Naive thymus-derived CD4-positive, alpha-beta T cell (primary cell): ENCODE measurements at regions not wholly inside any gene's neighbourhood (a gene's known extent, or its start where the extent isn't known, plus 50 kb on each side); places are given as distances from the start of the nearest gene placed in this dataset.

Experiments
- ATAC-seq: fragments of 150-1000 bp; cut with Tn5 transposase; 2 replicates; pipeline ENCODE4 v1.10.0; 2021; ENCODE audit warnings: mild to moderate bottlenecking, moderate library complexity
- CTCF ChIA-PET: fragments of 350-600 bp; sonication (Branson Sonifier 250); formaldehyde crosslinking; loops from one replicate; lab custom pipeline; 2021; ENCODE audit warnings: antibody characterized with exemption; lab: Charles Lee
- POLR2A ChIA-PET: fragments of 350-600 bp; sonication (Branson Sonifier 250); formaldehyde crosslinking; loops from one replicate; lab custom pipeline; 2021; ENCODE audit warnings: antibody characterized with exemption, inconsistent platforms; lab: Charles Lee
- DNase-seq, 9 donors: peaks; one replicate each; pipeline versions ENCODE4 v3.0.0 to v3.0.0-alpha.2; 2020 to 2022; ENCODE audit warnings: mixed read lengths in 1 of 9
- H3K27ac ChIP-seq: one replicate; pipeline ENCODE4 v1.7.0; 2013; ENCODE audit warnings: mild to moderate bottlenecking, low read depth, low read length, moderate library complexity
- H3K27me3 ChIP-seq, 2 donors: one replicate each; pipeline ENCODE4 v1.7.0; 2013; ENCODE audit warnings: low read length in 2 of 2, mild to moderate bottlenecking in 2 of 2, moderate library complexity in 2 of 2; ENCODE audit not compliant: control insufficient read depth in 2 of 2, insufficient read depth in 2 of 2
- H3K36me3 ChIP-seq, 3 experiments: 1 replicate in 2 of 3; 2 replicates in 1 of 3; pipeline ENCODE4 v1.7.0; 2013; ENCODE audit warnings: low read length in 3 of 3, mild to moderate bottlenecking in 3 of 3, moderate library complexity in 1 of 3; ENCODE audit not compliant: insufficient read depth in 3 of 3, control insufficient read depth in 2 of 3
- H3K4me1 ChIP-seq, 2 donors: one replicate each; pipeline ENCODE4 v1.7.0; 2013; ENCODE audit warnings: low read length in 2 of 2, mild to moderate bottlenecking in 2 of 2, moderate library complexity in 1 of 2; ENCODE audit not compliant: control insufficient read depth in 2 of 2, insufficient read depth in 2 of 2
- H3K4me3 ChIP-seq: 2 replicates; pipeline ENCODE4 v1.7.0; 2013; ENCODE audit warnings: mild to moderate bottlenecking, low read length
- H3K9me3 ChIP-seq, 3 experiments: 1 replicate in 2 of 3; 2 replicates in 1 of 3; pipeline ENCODE4 v1.7.0; 2013; ENCODE audit warnings: low read length in 3 of 3; ENCODE audit not compliant: control insufficient read depth in 2 of 3
- H3K27ac Mint-ChIP-seq, 9 donors: one replicate each; pipeline ENCODE4 v1.8.0; 2020 to 2022; ENCODE audit warnings: mixed read lengths in 9 of 9, mild to moderate bottlenecking in 8 of 9, moderate library complexity in 5 of 9, inconsistent platforms in 2 of 9
- H3K27me3 Mint-ChIP-seq, 5 donors: one replicate each; pipeline ENCODE4 v1.8.0; 2021 to 2022; ENCODE audit warnings: mixed read lengths in 5 of 5, mild to moderate bottlenecking in 1 of 5
- H3K36me3 Mint-ChIP-seq, 5 donors: one replicate each; pipeline ENCODE4 v1.8.0; 2020 to 2022; ENCODE audit warnings: mixed read lengths in 5 of 5, mild to moderate bottlenecking in 3 of 5, inconsistent platforms in 1 of 5
- H3K4me1 Mint-ChIP-seq, 7 donors: one replicate each; pipeline ENCODE4 v1.8.0; 2020 to 2022; ENCODE audit warnings: mixed read lengths in 7 of 7, mild to moderate bottlenecking in 3 of 7, inconsistent platforms in 1 of 7
- H3K4me3 Mint-ChIP-seq, 10 donors: one replicate each; pipeline ENCODE4 v1.8.0; 2020 to 2022; ENCODE audit warnings: mild to moderate bottlenecking in 10 of 10, mixed read lengths in 10 of 10, moderate library complexity in 6 of 10, inconsistent platforms in 2 of 10
- H3K9me3 Mint-ChIP-seq, 11 donors: one replicate each; pipeline ENCODE4 v1.8.0; 2020 to 2022; ENCODE audit warnings: mixed read lengths in 11 of 11, mild to moderate bottlenecking in 4 of 11, inconsistent platforms in 1 of 11, moderate library complexity in 1 of 11
- intact Hi-C, 2 donors: fragments of 100-400 bp; cut with micrococcal nuclease; formaldehyde crosslinking; loops; one replicate each; pipeline ENCODE4 v1.15.1; 2023

GRCh38 chr12:125772403-125772802 is 707.2 kb downstream of the AACS start:
- ATAC-seq = no peak
- H3K4me3 ChIP-seq = no peak overlapping the region
- no peaks in the 10 kb centered on the region for H3K27me3 ChIP-seq
- POLR2A ChIA-PET = no interaction called here
- CTCF ChIA-PET = no interaction called here
- no peaks in the 10 kb centered on the region for H3K36me3 ChIP-seq
- Mint-ChIP-seq H3K4me1 (no peaks in the 10 kb centered on the region), H3K27me3 (peaks cover 0 to 12% (median 0%) of the 10 kb centered on the region in 5 donors), H3K4me3 (no peak overlapping the region), H3K36me3 (no peaks in the 10 kb centered on the region), H3K27ac (no peak overlapping the region), H3K9me3 (peaks cover 0 to 11% (median 2%) of the 10 kb centered on the region in 11 donors)
- DNase-seq = no peak
- H3K4me1 ChIP-seq = no peaks in the 10 kb centered on the region
- intact Hi-C loops = no loop called here
- no peaks in the 10 kb centered on the region for H3K9me3 ChIP-seq
- no peak overlapping the region for H3K27ac ChIP-seq

GRCh38 chr12:125773033-125773640 is 707.9 kb downstream of the AACS start:
- DNase-seq = no peak
- intact Hi-C loops = no loop called here
- CTCF ChIA-PET = no interaction called here

GRCh38 chr12:125775507-125775906 is 710.3 kb downstream of the AACS start:
- POLR2A ChIA-PET = no interaction called here

More at GRCh38 chr12:125773033-125773640, 707.9 kb downstream of the AACS start:
- Histone ChIP-seq H3K4me1 (no peaks in the 10 kb centered on the region), H3K36me3 (no peaks in the 10 kb centered on the region), H3K4me3 (no peak overlapping the region), H3K9me3 (no peaks in the 10 kb centered on the region), H3K27me3 (no peaks in the 10 kb centered on the region), H3K27ac (no peak overlapping the region)
- no peak overlapping the region for H3K27ac Mint-ChIP-seq
- H3K27me3 Mint-ChIP-seq = peaks cover 0 to 12% (median 0%) of the 10 kb centered on the region in 5 donors
- no peak for ATAC-seq
- peaks cover 0 to 11% (median 3%) of the 10 kb centered on the region in 11 donors for H3K9me3 Mint-ChIP-seq
- no peak overlapping the region for H3K4me3 Mint-ChIP-seq
- no peaks in the 10 kb centered on the region for H3K36me3 Mint-ChIP-seq
- no peaks in the 10 kb centered on the region for H3K4me1 Mint-ChIP-seq
- POLR2A ChIA-PET = no interaction called here

GRCh38 chr12:125776212-125776611 is 711.0 kb downstream of the AACS start:
- peaks cover 0 to 7% (median 0%) of the 10 kb centered on the region in 5 donors for H3K27me3 Mint-ChIP-seq
- Histone ChIP-seq H3K36me3 (no peaks in the 10 kb centered on the region), H3K9me3 (no peaks in the 10 kb centered on the region), H3K4me1 (no peaks in the 10 kb centered on the region), H3K27me3 (no peaks in the 10 kb centered on the region), H3K27ac (no peak overlapping the region), H3K4me3 (no peak overlapping the region)
- H3K9me3 Mint-ChIP-seq = peaks cover 0 to 11% (median 0%) of the 10 kb centered on the region in 11 donors
- no peaks in the 10 kb centered on the region for H3K36me3 Mint-ChIP-seq
- H3K27ac Mint-ChIP-seq = no peak overlapping the region
- intact Hi-C loops = no loop called here
- ChIA-PET POLR2A (no interaction called here), CTCF (no interaction called here)
- H3K4me3 Mint-ChIP-seq = no peak overlapping the region
- DNase-seq (no peak), ATAC-seq (no peak)
- H3K4me1 Mint-ChIP-seq = no peaks in the 10 kb centered on the region

More at GRCh38 chr12:125775507-125775906, 710.3 kb downstream of the AACS start:
- H3K9me3 ChIP-seq = no peaks in the 10 kb centered on the region
- peaks cover 0 to 7% (median 0%) of the 10 kb centered on the region in 5 donors for H3K27me3 Mint-ChIP-seq
- H3K4me1 Mint-ChIP-seq = no peaks in the 10 kb centered on the region
- H3K4me1 ChIP-seq = no peaks in the 10 kb centered on the region
- H3K27ac Mint-ChIP-seq = no peak overlapping the region
- H3K27me3 ChIP-seq = no peaks in the 10 kb centered on the region
- no peak overlapping the region for H3K4me3 ChIP-seq
- no peak overlapping the region for H3K27ac ChIP-seq
- intact Hi-C loops = no loop called here
- ATAC-seq (no peak), DNase-seq (no peak)
- CTCF ChIA-PET = no interaction called here
- peaks cover 0 to 11% (median 0%) of the 10 kb centered on the region in 11 donors for H3K9me3 Mint-ChIP-seq
- H3K36me3 ChIP-seq = no peaks in the 10 kb centered on the region
- no peaks in the 10 kb centered on the region for H3K36me3 Mint-ChIP-seq
- no peak overlapping the region for H3K4me3 Mint-ChIP-seq

- Mint-ChIP-seq H3K27me3 (peaks cover 0 to 3% (median 0%) of the 10 kb centered on the region in 5 donors), H3K4me1 (no peaks in the 10 kb centered on the region), H3K9me3 (peaks cover 3 to 21% (median 14%) of the 10 kb centered on the region in 11 donors), H3K4me3 (no peak overlapping the region), H3K36me3 (peaks cover 0 to 4% (median 0%) of the 10 kb centered on the region in 5 donors), H3K27ac (no peak overlapping the region)
- Histone ChIP-seq H3K27me3 (no peaks in the 10 kb centered on the region), H3K27ac (no peak overlapping the region), H3K4me3 (no peak overlapping the region), H3K4me1 (no peaks in the 10 kb centered on the region), H3K9me3 (no peaks in the 10 kb centered on the region), H3K36me3 (no peaks in the 10 kb centered on the region)
- DNase-seq = no peak
- POLR2A ChIA-PET = no interaction called here
- no peak for ATAC-seq
- intact Hi-C loops = no loop called here
- CTCF ChIA-PET = no interaction called here
These were observed 720.9 kb downstream of the AACS start for GRCh38 chr12:125786143-125786542.

GRCh38 chr12:125794401-125794800 is 729.2 kb downstream of the AACS start:
- Histone ChIP-seq H3K27ac (no peak overlapping the region), H3K9me3 (no peaks in the 10 kb centered on the region), H3K36me3 (no peaks in the 10 kb centered on the region), H3K4me3 (no peak overlapping the region), H3K27me3 (no peaks in the 10 kb centered on the region), H3K4me1 (no peaks in the 10 kb centered on the region)
- DNase-seq (no peak), ATAC-seq (no peak)
- Mint-ChIP-seq H3K36me3 (peaks cover 0 to 4% (median 0%) of the 10 kb centered on the region in 5 donors), H3K9me3 (peaks cover 3 to 20% (median 10%) of the 10 kb centered on the region in 11 donors), H3K4me3 (no peak overlapping the region), H3K27ac (no peak overlapping the region), H3K27me3 (peaks cover 0 to 7% (median 0%) of the 10 kb centered on the region in 5 donors), H3K4me1 (no peaks in the 10 kb centered on the region)
- POLR2A ChIA-PET = no interaction called here
- CTCF ChIA-PET = no interaction called here
- intact Hi-C loops = no loop called here
